RWPE1 (cell line): ENCODE measurements at regions not wholly inside any gene's neighbourhood (a gene's known extent, or its start where the extent isn't known, plus 50 kb on each side); places are given as distances from the start of the nearest gene placed in this dataset.

Experiments
- CTCF ChIA-PET: fragments of 350-600 bp; sonication (Branson Sonifier 250); formaldehyde crosslinking; extraction: SDS; loops from one replicate; lab custom pipeline; 2021; lab: Yijun Ruan, JAX
- POLR2A ChIA-PET: fragments of 400-600 bp; formaldehyde crosslinking; extraction: SDS; loops from one replicate; lab custom pipeline; 2020; ENCODE audit warnings: antibody characterized with exemption; ENCODE audit not compliant: low non-redundant PET; lab: Yijun Ruan, JAX
- DNase-seq: peaks from one replicate; pipeline ENCODE4 v3.0.0; 2012; ENCODE audit warnings: low spot score
- H3K27ac ChIP-seq: fragments of 450-650 bp; 2 replicates; pipeline ENCODE4 v1.5.1; 2017
- CTCF ChIP-seq: fragments of 450-650 bp; conservative IDR thresholded peaks from 2 replicates; pipeline ENCODE4 v1.5.1; 2017; ENCODE audit warnings: low read depth, mild to moderate bottlenecking

- peak overlapping the region; percentile 69 for H3K27ac ChIP-seq
- POLR2A ChIA-PET, result no interaction called here
- DNase-seq, result no peak
- no peak for TF ChIP-seq CTCF
- CTCF ChIA-PET, result interaction anchor here (0.6 kb wide), 1 partner anchor 265 kb away, joined by 4 read pairs; no protein-coding TSS in a partner anchor
Observed at GRCh38 chr1:31521761-31522555, 54.4 kb upstream of the TINAGL1 start.

- no peak for DNase-seq
- ChIA-PET POLR2A (no interaction called here), CTCF (interaction anchor here (0.6 kb wide), 1 partner anchor 265 kb away, joined by 4 read pairs; no protein-coding TSS in a partner anchor)
- no peak for TF ChIP-seq CTCF
- peak overlapping the region; percentile 69 for H3K27ac ChIP-seq
Observed at GRCh38 chr1:31522556-31522845, 53.8 kb upstream of the TINAGL1 start.

- H3K27ac ChIP-seq, result peak overlapping the region; percentile 69
- no peak for TF ChIP-seq CTCF
- CTCF ChIA-PET, result interaction anchor here (0.6 kb wide), 1 partner anchor 264 kb away, joined by 4 read pairs; no protein-coding TSS in a partner anchor
- POLR2A ChIA-PET, result no interaction called here
- DNase-seq, result peak; percentile 73
Observed at GRCh38 chr1:31523012-31523411, 53.3 kb upstream of the TINAGL1 start.

- no peak for TF ChIP-seq CTCF
- POLR2A ChIA-PET, result no interaction called here
- DNase-seq, result no peak
- CTCF ChIA-PET, result no interaction called here
- H3K27ac ChIP-seq, result peak overlapping the region; percentile 69
Observed at GRCh38 chr1:31523769-31524168, 52.5 kb upstream of the TINAGL1 start.

- no peak for TF ChIP-seq CTCF
- DNase-seq, result no peak
- ChIA-PET POLR2A (no interaction called here), CTCF (no interaction called here)
- peak overlapping the region; percentile 69 for H3K27ac ChIP-seq
Observed at GRCh38 chr1:31524186-31524901, 52.0 kb upstream of the TINAGL1 start.
